ENCODE measurements at regions not wholly inside any gene's neighbourhood (a gene's known extent, or its start where the extent isn't known, plus 50 kb on each side); places are given as distances from the start of the nearest gene placed in this dataset.
"Not testable (repeated sequence)": the region's sequence is repeated elsewhere in the genome, so short reads cannot be mapped to it uniquely, and the experiment has no call there.

- TF ChIP-seq, protein P1, sequence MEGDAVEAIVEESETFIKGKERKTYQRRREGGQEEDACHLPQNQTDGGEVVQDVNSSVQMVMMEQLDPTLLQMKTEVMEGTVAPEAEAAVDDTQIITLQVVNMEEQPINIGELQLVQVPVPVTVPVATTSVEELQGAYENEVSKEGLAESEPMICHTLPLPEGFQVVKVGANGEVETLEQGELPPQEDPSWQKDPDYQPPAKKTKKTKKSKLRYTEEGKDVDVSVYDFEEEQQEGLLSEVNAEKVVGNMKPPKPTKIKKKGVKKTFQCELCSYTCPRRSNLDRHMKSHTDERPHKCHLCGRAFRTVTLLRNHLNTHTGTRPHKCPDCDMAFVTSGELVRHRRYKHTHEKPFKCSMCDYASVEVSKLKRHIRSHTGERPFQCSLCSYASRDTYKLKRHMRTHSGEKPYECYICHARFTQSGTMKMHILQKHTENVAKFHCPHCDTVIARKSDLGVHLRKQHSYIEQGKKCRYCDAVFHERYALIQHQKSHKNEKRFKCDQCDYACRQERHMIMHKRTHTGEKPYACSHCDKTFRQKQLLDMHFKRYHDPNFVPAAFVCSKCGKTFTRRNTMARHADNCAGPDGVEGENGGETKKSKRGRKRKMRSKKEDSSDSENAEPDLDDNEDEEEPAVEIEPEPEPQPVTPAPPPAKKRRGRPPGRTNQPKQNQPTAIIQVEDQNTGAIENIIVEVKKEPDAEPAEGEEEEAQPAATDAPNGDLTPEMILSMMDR (IDR thresholded peaks at IDR 0.05 in 4 of 5, conservative IDR thresholded peaks at IDR 0.05 in 1 of 5): not testable (repeated sequence)
- not testable (repeated sequence) for TF ChIP-seq POLR2A (IDR thresholded peaks at IDR 0.05)
These were observed 597.6 kb upstream of the GOT2 start for GRCh38 chr16:59331708-59332107.
